Astrocyte (in vitro differentiated cells and primary cell): ENCODE measurements at regions not wholly inside any gene's neighbourhood (a gene's known extent, or its start where the extent isn't known, plus 50 kb on each side); places are given as distances from the start of the nearest gene placed in this dataset.

Experiments
- EZH2 ChIP-seq: IDR thresholded peaks from 2 replicates; pipeline ENCODE4 v1.6.1; 2012; ENCODE audit warnings: mild to moderate bottlenecking, low read length, inconsistent platforms; ENCODE audit not compliant: insufficient read depth
- TF ChIP-seq, protein P1 (sequence below): IDR thresholded peaks from 2 replicates; pipeline ENCODE4 v1.5.1; 2011; ENCODE audit warnings: low read depth, mild to moderate bottlenecking, inconsistent platforms, low read length, moderate library complexity; ENCODE audit not compliant: insufficient read depth

DNA sequence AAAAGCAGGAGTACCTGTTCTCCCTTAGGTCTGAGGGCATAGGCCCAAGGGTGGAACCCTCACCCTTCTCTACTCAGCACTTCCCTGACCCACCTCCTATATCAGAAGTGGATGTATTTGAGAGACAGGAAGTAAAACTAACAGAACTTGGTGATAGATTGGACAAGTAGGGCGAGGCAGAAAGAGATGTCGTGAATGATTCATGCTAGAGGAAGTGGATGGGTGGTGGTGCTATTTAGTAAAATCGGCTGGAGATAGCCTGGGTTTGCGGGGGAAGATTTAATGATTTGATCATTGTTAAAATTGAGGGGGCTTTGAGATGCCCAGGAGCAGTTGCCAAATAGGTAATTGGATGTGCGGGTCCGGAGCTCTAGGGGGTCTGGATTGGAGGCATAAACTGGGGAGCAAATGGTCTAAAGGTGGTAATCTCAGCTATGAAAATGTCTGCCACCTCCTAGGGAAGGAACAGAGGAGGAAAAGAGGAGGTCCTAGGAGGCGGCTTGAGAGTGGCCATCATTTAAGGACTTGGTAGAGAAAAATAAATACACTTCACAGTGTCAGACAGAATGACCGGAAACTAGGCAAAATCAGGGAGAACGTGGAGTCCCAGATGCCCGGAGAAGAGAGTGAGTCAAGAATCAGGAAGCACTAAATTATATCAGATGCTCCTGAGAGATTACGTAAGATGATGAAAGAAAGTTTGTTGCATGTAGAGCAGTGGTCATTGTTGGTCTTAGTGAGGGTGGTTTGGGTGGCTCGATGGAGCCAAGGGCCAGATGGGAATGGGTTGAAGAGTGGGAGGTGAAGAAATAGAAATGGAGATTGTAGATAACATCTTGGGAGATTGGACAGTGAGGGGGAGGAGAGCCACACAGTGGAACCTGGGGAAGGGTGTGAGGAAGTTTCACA lies 142.0 kb downstream of the CEP57L1 start:
- TF ChIP-seq, protein P1, sequence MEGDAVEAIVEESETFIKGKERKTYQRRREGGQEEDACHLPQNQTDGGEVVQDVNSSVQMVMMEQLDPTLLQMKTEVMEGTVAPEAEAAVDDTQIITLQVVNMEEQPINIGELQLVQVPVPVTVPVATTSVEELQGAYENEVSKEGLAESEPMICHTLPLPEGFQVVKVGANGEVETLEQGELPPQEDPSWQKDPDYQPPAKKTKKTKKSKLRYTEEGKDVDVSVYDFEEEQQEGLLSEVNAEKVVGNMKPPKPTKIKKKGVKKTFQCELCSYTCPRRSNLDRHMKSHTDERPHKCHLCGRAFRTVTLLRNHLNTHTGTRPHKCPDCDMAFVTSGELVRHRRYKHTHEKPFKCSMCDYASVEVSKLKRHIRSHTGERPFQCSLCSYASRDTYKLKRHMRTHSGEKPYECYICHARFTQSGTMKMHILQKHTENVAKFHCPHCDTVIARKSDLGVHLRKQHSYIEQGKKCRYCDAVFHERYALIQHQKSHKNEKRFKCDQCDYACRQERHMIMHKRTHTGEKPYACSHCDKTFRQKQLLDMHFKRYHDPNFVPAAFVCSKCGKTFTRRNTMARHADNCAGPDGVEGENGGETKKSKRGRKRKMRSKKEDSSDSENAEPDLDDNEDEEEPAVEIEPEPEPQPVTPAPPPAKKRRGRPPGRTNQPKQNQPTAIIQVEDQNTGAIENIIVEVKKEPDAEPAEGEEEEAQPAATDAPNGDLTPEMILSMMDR, result no peak
- no peak for TF ChIP-seq EZH2
